MCF 10A (cell line): ENCODE measurements at regions not wholly inside any gene's neighbourhood (a gene's known extent, or its start where the extent isn't known, plus 50 kb on each side); places are given as distances from the start of the nearest gene placed in this dataset.
A peak's percentile ranks its signal among the peaks of the same experiment; 100 is the strongest.

Experiments
- BruUV-seq: library from RNA; stranded (reverse); fragments of 400-500 nt; replicated peaks from 2 replicates; lab custom pipeline; 2021; lab: Mats Ljungman, UMichigan
- CTCF ChIA-PET: fragments of 300-600 bp; sonication (Branson Sonifier 250); formaldehyde crosslinking; extraction: SDS; loops from one replicate; lab custom pipeline; 2021; ENCODE audit warnings: antibody characterized with exemption, inconsistent platforms; lab: Yijun Ruan, JAX
- POLR2A ChIA-PET: fragments of 300-600, 350-650 bp; sonication (Branson Sonifier 250); formaldehyde crosslinking; extraction: SDS; loops from one replicate; lab custom pipeline; 2020; ENCODE audit warnings: antibody characterized with exemption, inconsistent platforms; lab: Yijun Ruan, JAX
- DNase-seq: peaks from one replicate; pipeline ENCODE4 v3.0.0-alpha.2; 2018; ENCODE audit not compliant: unreplicated experiment
- H3K27ac Mint-ChIP-seq: one replicate; pipeline ENCODE4 v1.8.0; 2022; ENCODE audit warnings: mild to moderate bottlenecking, low read depth, mixed read lengths; ENCODE audit not compliant: unreplicated experiment
- H3K27me3 Mint-ChIP-seq: one replicate; pipeline ENCODE4 v1.8.0; 2022; ENCODE audit warnings: mixed read lengths; ENCODE audit not compliant: insufficient read depth, unreplicated experiment
- H3K36me3 Mint-ChIP-seq: one replicate; pipeline ENCODE4 v1.8.0; 2022; ENCODE audit warnings: mild to moderate bottlenecking, moderate library complexity, mixed read lengths; ENCODE audit not compliant: insufficient read depth, unreplicated experiment
- H3K4me1 Mint-ChIP-seq: one replicate; pipeline ENCODE4 v1.8.0; 2022; ENCODE audit warnings: mixed read lengths; ENCODE audit not compliant: insufficient read depth, unreplicated experiment
- H3K4me3 Mint-ChIP-seq: one replicate; pipeline ENCODE4 v1.8.0; 2022; ENCODE audit warnings: mild to moderate bottlenecking, moderate library complexity, mixed read lengths; ENCODE audit not compliant: unreplicated experiment
- H3K9me3 Mint-ChIP-seq: one replicate; pipeline ENCODE4 v1.8.0; 2022; ENCODE audit warnings: mixed read lengths; ENCODE audit not compliant: unreplicated experiment
- CTCF ChIP-seq: fragments of 200-600 bp; IDR thresholded peaks from one replicate; pipeline ENCODE4 v1.8.0; 2022; ENCODE audit warnings: antibody characterized with exemption, mild to moderate bottlenecking; ENCODE audit not compliant: unreplicated experiment
- intact Hi-C: fragments of 100-400 bp; cut with micrococcal nuclease; formaldehyde crosslinking; loops from 2 replicates; pipeline ENCODE4 v1.14.1; 2022

- H3K27me3 Mint-ChIP-seq: no peaks in the 10 kb centered on the region
- CTCF ChIA-PET: no interaction called here
- DNase-seq: peak; percentile 90
- H3K4me1 Mint-ChIP-seq: peaks cover 19% of the 10 kb centered on the region
- intact Hi-C loops: loop anchor here (5.0 kb wide), 1 partner anchor 576 kb away; no protein-coding TSS in a partner anchor
- H3K4me3 Mint-ChIP-seq: peak overlapping the region; percentile 5
- POLR2A ChIA-PET: interaction anchor here (0.6 kb wide), 2 partner anchors 72 to 402 kb away, joined by 3 read pairs; no protein-coding TSS in a partner anchor
- TF ChIP-seq CTCF: no peak
- no peaks in the 10 kb centered on the region for H3K36me3 Mint-ChIP-seq
- peak overlapping the region; percentile 43 for H3K27ac Mint-ChIP-seq
- H3K9me3 Mint-ChIP-seq: no peaks in the 10 kb centered on the region
- no TSS peak for BruUV-seq
Measured at GRCh38 chr4:14308229-14308651, 680.7 kb upstream of the BOD1L1 start.

- Mint-ChIP-seq H3K4me1 (peaks cover 19% of the 10 kb centered on the region), H3K27ac (no peak overlapping the region), H3K4me3 (no peak overlapping the region), H3K9me3 (no peaks in the 10 kb centered on the region), H3K27me3 (no peaks in the 10 kb centered on the region), H3K36me3 (no peaks in the 10 kb centered on the region)
- ChIA-PET CTCF (interaction anchor here (0.5 kb wide), 1 partner anchor 389 kb away, joined by 4 read pairs; no protein-coding TSS in a partner anchor), POLR2A (interaction anchor here (0.6 to 1.2 kb wide), 4 partner anchors 120 to 706 kb away, joined by 3 to 4 read pairs (median 3); no protein-coding TSS in a partner anchor)
- no peak for TF ChIP-seq CTCF
- DNase-seq: no peak
- intact Hi-C loops: loop anchor here (5.0 kb wide), 1 partner anchor 577 kb away; no protein-coding TSS in a partner anchor
- BruUV-seq: no TSS peak
Measured at GRCh38 chr4:14309431-14309830, 681.9 kb upstream of the BOD1L1 start.

- no peak for DNase-seq
- ChIA-PET POLR2A (interaction anchor here (0.6 kb wide), 1 partner anchor 549 kb away, joined by 4 read pairs; no protein-coding TSS in a partner anchor), CTCF (no interaction called here)
- Mint-ChIP-seq H3K27ac (no peak overlapping the region), H3K27me3 (no peaks in the 10 kb centered on the region), H3K9me3 (no peaks in the 10 kb centered on the region), H3K4me1 (peaks cover 2% of the 10 kb centered on the region), H3K4me3 (no peak overlapping the region), H3K36me3 (no peaks in the 10 kb centered on the region)
- intact Hi-C loops: no loop called here
- no TSS peak for BruUV-seq
- TF ChIP-seq CTCF: no peak
Measured at GRCh38 chr4:14313757-14314156, 686.2 kb upstream of the BOD1L1 start.

GRCh38 chr4:14315129-14315528 is 687.2 kb upstream of the CPEB2 start:
- no peaks in the 10 kb centered on the region for H3K9me3 Mint-ChIP-seq
- no peak overlapping the region for H3K27ac Mint-ChIP-seq
- intact Hi-C loops: no loop called here
- no TSS peak for BruUV-seq
- no peaks in the 10 kb centered on the region for H3K36me3 Mint-ChIP-seq
- H3K4me3 Mint-ChIP-seq: no peak overlapping the region
- POLR2A ChIA-PET: interaction anchor here (0.5 kb wide), 1 partner anchor 9 kb away, joined by 3 read pairs; no protein-coding TSS in a partner anchor
- DNase-seq: no peak
- CTCF ChIA-PET: interaction anchor here (0.6 kb wide), 1 partner anchor 362 kb away, joined by 3 read pairs; no protein-coding TSS in a partner anchor
- H3K27me3 Mint-ChIP-seq: no peaks in the 10 kb centered on the region
- no peaks in the 10 kb centered on the region for H3K4me1 Mint-ChIP-seq
- no peak for TF ChIP-seq CTCF
